ENCODE measurements at regions not wholly inside any gene's neighbourhood (a gene's known extent, or its start where the extent isn't known, plus 50 kb on each side); places are given as distances from the start of the nearest gene placed in this dataset.
"Not testable (repeated sequence)": the region's sequence is repeated elsewhere in the genome, so short reads cannot be mapped to it uniquely, and the experiment has no call there.

- not testable (repeated sequence) for DNase-seq (ENCODE audit: low read depth)
These were observed 173.4 kb upstream of the PLGLB2 start for GRCh38 chr2:87574193-87575119.

DNA sequence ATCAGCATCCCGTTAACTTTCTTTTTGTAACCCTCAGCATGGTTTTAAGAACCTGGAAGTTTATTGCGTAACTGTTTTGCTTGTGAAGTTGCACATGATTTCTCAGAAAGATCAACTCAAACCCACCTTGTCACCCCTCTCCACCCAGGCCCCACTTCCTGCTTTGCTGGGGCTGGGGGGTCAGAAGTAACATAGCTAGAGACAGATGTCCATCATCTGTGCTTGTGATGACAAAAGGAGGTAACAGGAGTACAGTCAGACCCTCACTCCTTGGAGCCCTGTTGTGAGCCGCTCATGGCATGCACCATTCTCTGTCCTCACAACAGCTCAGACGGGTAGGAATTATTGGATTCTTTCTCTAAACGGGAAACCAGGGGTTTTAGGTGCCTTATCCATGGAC lies 172.7 kb upstream of the PLGLB2 start:
- not testable (repeated sequence) for DNase-seq (ENCODE audit: low read depth)

DNA sequence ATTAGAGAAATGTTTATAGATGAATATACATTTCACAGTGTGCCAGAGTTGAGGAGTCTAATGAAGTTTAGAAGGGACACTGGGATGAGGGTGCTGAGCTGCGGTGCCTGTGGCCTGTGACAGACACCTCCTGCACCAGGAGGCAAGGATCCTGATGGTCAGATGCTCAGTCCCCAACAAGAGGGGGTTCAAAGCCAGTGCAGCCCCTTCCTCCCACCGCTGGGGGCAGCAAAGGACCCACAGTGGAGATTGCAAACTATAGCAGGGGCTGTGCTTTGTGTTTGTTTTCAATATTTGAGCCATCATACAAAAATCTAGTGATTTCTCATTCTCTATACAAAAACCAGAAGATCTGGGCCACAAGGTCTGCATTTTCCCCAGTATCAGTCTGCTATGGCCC lies 170.5 kb upstream of the PLGLB2 start:
- DNase-seq (ENCODE audit: low read depth): not testable (repeated sequence)

DNA sequence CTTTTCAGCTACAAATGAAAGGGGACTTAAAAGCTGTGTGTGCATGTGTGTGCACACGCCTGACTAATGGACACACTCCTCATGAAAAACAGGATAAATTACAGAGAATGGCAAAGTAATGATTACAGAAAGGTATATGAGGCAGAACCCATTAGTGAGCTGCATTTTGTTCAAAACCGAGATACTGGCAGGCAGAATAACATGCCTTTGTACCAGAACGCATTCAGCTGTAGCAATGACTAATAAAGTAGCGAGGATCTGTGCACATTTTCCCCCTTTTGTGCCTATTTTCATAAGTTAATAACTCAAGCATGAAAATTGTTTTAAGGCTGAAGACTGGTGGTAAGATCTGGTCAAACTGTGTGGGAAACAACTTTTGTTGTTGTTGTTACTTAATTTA lies 165.7 kb upstream of the PLGLB2 start:
- not testable (repeated sequence) for DNase-seq (ENCODE audit: low read depth)

- not testable (repeated sequence) for DNase-seq (ENCODE audit: low read depth)
These were observed 165.3 kb upstream of the PLGLB2 start for GRCh38 chr2:87582579-87582978.

- not testable (repeated sequence) for DNase-seq (ENCODE audit: low read depth)
These were observed 164.5 kb upstream of the PLGLB2 start for GRCh38 chr2:87583370-87583769.

DNA sequence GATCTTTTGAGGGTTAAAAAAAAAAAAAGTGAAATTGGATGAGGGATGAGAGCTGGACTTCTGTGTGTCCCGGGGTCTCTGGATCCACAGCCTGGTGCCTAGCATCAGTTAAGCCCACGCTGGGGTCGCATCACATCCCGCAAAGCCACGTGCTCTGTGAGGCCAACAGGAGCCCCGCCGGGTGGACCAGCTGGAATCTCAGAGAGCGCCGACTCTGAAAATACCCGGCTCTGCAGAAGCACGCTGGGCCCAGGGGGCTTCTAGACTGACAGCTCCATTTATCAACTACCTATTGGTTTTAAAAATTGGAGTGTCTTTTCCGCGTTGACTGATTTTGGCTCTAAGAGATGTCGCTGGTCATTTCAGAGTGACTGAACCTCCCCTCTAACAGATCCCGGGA lies 164.1 kb upstream of the PLGLB2 start:
- DNase-seq (ENCODE audit: low read depth): not testable (repeated sequence)

- not testable (repeated sequence) for DNase-seq (ENCODE audit: low read depth)
These were observed 163.5 kb upstream of the PLGLB2 start for GRCh38 chr2:87584268-87584906.

GRCh38 chr2:87587934-87588333 lies 160.0 kb upstream of the PLGLB2 start:
- DNase-seq (ENCODE audit: low read depth): not testable (repeated sequence)

- not testable (repeated sequence) for DNase-seq (ENCODE audit: low read depth)
These were observed 154.9 kb upstream of the PLGLB2 start for GRCh38 chr2:87592974-87593373.

DNA sequence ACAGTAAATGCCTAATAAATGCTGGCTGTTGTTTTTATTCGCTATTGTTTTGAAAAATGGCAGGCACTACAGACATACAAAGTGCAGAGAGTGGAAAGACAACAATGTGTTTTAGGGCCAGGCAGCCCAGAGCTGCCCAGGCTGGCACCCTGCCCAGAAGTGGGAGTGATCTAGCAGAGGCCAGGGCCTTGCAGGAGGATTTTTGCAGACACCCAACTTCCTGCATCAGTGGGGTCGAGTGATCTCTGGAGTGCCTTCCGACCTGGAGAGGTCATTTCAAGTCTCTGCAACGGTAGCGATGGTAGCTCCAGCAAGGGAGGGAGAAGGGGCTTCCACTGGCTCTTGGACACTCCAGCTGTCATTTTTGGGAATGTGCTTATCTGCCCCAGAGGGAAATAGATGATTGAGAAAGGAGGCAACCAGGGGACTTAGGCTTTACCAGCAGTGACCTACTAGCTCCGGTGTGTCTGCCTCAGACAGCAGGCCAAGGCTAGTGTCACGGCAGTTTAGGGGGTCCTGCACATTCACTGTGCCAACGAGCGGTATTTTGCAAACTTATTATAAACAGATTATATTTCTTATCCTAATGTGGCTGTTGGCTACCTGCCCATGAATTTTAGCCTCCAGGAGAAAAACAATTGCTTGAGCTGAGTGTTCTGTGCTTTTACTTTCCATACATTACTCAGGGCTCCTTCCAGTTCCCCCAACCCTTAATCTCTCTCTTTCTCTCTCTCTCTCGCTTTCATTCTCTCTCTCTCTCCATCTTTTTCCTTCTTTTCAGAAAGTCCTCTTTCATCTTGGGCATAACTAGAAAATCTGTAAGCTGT lies 153.9 kb upstream of the PLGLB2 start:
- not testable (repeated sequence) for DNase-seq (ENCODE audit: low read depth)

DNA sequence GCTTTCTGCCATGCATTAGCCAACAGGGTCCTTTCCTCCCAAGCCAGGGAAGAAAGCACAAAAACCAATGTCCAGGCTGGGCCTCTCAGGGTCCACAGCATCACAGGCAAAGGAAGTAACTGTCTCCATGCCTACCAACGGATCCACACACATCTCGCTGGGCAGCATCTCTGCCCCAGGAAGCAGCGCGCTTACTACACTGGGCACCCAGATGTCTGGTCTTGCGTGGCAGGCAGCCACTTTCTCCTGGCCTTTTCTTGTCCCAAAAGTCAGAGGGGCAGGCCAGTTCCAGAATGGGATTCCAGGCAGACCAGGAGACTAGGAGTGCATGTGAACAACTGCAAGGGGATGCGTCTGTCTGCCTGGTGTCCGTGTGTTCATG lies 153.3 kb upstream of the PLGLB2 start:
- DNase-seq (ENCODE audit: low read depth): not testable (repeated sequence)

DNA sequence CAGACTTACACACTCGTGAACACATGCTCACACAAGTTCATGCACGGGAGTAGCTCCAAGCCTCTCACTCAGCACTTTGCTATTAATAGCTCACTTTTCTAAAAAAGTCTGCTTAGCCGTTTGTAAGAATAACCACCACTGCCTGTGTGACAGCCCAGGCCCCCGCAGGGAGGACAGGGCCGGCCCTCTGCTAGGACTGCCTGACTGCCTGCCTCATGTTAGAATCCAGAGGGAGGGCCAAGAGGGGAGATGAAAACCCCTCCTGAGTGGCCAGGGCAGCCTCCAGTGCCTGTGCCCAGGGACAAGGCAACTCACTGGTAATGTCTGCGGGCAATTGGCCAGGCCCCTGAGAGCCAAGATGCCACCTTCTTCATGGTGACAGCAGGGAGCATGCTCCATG lies 152.9 kb upstream of the PLGLB2 start:
- not testable (repeated sequence) for DNase-seq (ENCODE audit: low read depth)

- DNase-seq (ENCODE audit: low read depth): not testable (repeated sequence)
These were observed 146.9 kb upstream of the PLGLB2 start for GRCh38 chr2:87600961-87601360.

DNA sequence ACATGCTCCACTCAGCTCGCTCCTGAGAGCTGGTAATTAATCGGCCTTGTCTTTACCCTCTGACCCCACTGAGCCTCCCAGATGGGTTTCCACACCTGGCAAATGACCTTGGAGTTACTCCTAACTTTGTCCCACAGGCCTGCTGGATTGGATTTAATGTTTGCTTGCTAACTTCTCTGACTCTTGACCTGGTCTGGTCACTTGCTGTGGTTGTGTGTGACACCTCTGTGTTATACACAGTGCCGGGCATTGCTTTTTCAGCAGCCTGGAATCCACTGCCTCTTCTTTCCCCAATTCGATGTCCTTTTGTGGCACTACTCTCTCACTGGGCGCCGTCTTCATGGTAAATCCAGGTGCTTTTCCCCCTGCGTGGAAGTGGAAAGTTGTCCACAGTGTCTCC lies 145.8 kb upstream of the PLGLB2 start:
- not testable (repeated sequence) for DNase-seq (ENCODE audit: low read depth)

- DNase-seq (ENCODE audit: low read depth): not testable (repeated sequence)
These were observed 145.2 kb upstream of the PLGLB2 start for GRCh38 chr2:87602728-87603127.

DNA sequence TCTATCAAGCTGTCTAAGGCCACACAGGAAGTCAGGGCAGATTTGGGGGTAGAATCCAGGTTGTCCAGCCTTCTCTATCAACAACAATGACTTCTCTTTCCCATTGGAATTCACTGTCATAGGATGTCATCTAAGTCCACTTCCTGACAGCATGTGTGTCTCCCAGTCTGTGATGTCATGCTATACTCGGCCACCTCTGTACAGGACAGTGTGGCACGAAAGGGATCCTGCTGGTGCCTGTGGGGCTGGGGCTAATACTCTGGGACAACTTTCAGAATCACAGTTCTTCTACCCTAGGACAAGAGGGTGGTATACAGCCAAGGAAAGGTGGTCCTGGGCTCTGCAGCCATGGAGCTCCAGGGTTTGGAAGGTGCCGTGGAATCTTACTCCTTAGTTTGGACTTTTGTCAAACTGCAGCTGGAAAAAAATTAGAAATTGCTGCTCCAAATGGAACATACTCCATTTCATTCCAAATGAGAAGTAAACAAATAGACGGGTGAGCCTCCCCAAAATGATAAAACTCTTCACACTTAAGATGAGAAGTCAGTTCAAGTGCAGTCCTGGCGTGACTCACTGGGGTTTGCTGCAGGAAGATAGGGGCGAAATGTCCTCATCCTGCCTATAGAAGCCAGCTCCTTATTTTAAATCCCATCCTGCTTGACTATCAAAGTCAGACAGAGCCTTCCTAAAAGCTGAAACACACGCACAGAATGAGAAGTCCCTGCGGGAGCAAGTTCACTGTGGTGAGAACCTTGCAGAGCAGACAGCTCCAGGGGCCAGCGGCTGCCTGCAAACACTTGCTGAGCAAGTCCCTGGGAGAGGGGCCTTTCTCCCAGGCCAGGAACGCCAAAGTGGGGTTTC lies 144.2 kb upstream of the PLGLB2 start:
- DNase-seq (ENCODE audit: low read depth): not testable (repeated sequence)

DNA sequence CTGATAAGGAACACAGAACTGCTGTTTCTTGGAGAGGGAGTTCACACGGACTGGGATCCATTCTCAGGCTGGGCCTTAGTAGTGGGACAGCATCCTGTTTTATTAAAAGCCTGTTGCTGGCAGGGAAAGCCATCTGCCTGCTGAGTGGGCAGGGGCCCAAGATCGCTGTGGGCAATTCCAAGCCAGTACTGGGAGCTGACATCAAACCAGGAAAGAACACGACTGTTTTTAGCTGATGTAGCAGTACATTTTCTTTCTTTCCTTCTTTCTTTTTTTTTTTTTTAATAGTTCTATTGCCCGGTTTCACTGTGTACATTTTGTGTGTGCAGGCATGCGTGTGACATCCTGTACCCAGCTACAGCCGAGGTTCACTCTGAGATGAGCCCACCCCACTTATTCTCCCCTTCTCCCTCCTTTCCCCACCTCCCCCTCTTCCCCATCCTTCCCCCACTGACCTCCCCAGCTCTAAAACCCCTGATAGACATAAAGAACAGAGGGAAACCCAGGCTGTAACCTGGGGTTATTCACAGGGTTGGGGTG lies 143.5 kb upstream of the PLGLB2 start:
- not testable (repeated sequence) for DNase-seq (ENCODE audit: low read depth)

GRCh38 chr2:87604980-87605379 lies 142.9 kb upstream of the PLGLB2 start:
- DNase-seq (ENCODE audit: low read depth): not testable (repeated sequence)

- DNase-seq (ENCODE audit: low read depth): not testable (repeated sequence)
These were observed 139.3 kb upstream of the PLGLB2 start for GRCh38 chr2:87608377-87609166.

Data from activated T-cell treated with anti-CD3 and anti-CD28 coated beads for 24 hours (primary cell).